IMR-90 (cell line): ENCODE measurements at regions not wholly inside any gene's neighbourhood (a gene's known extent, or its start where the extent isn't known, plus 50 kb on each side); places are given as distances from the start of the nearest gene placed in this dataset.

Experiments used
- ATAC-seq: fragments of 200-7000 bp; cut with Tn5 transposase; 2 replicates; pipeline ENCODE4 v1.9.1; 2020; ENCODE audit warnings: low read depth, mild to moderate bottlenecking, moderate library complexity
- BruUV-seq: library from RNA; stranded (reverse); fragments of 400-500 nt; replicated peaks from 2 replicates; lab custom pipeline; 2021; lab: Mats Ljungman, UMichigan
- CTCF ChIA-PET: fragments of 300-600 bp; formaldehyde crosslinking; extraction: SDS; loops from one replicate; lab custom pipeline; 2021; ENCODE audit warnings: antibody characterized with exemption; lab: Yijun Ruan, JAX
- POLR2A ChIA-PET: fragments of 300-600 bp; sonication (Branson Sonifier 250); formaldehyde crosslinking; loops from one replicate; lab custom pipeline; 2022; ENCODE audit warnings: antibody characterized with exemption; ENCODE audit not compliant: unreplicated experiment; lab: Charles Lee
- DNase-seq: peaks from one replicate; pipeline ENCODE4 v3.0.0; 2013
- H2AFZ ChIP-seq: replicated peaks from 2 replicates; pipeline ENCODE3; 2013; ENCODE audit warnings: low read length, mild to moderate bottlenecking; ENCODE audit not compliant: poor library complexity
- H2AK5ac ChIP-seq: 2 replicates; pipeline ENCODE4 v1.6.1; 2013; ENCODE audit warnings: low read depth, low read length, inconsistent platforms
- H2AK9ac ChIP-seq: replicated peaks from 2 replicates; pipeline ENCODE3; 2013; ENCODE audit warnings: mild to moderate bottlenecking, low read depth, low read length, moderate library complexity; ENCODE audit not compliant: poor library complexity
- H2BK120ac ChIP-seq: 2 replicates; pipeline ENCODE4 v1.6.1; 2013; ENCODE audit warnings: low read depth, low read length, inconsistent platforms
- H2BK15ac ChIP-seq: 3 replicates; pipeline ENCODE4 v1.6.1; 2013; ENCODE audit warnings: low read depth, low read length, inconsistent platforms
- H2BK20ac ChIP-seq: 2 replicates; pipeline ENCODE4 v1.6.1; 2013; ENCODE audit warnings: low read depth, mild to moderate bottlenecking, inconsistent platforms, low read length, moderate library complexity
- H2BK5ac ChIP-seq: 2 replicates; pipeline ENCODE4 v1.6.1; 2013; ENCODE audit warnings: mild to moderate bottlenecking, low read depth, low read length, inconsistent platforms; ENCODE audit not compliant: poor library complexity, severe bottlenecking
- H3K14ac ChIP-seq: replicated peaks from 2 replicates; pipeline ENCODE4 v1.6.1; 2013; ENCODE audit warnings: low read depth, low read length, inconsistent platforms
- H3K18ac ChIP-seq: 2 replicates; pipeline ENCODE4 v1.6.1; 2013; ENCODE audit warnings: low read depth, low read length, control low read depth
- H3K23ac ChIP-seq: 2 replicates; pipeline ENCODE4 v1.6.1; 2013; ENCODE audit warnings: low read depth, low read length, inconsistent platforms
- H3K27ac ChIP-seq: 2 replicates; pipeline ENCODE4 v1.5.1; 2013; ENCODE audit warnings: mild to moderate bottlenecking, control low read depth, low read length; ENCODE audit not compliant: insufficient read depth
- H3K27me3 ChIP-seq: 2 replicates; pipeline ENCODE4 v1.6.1; 2013; ENCODE audit warnings: low read length; ENCODE audit not compliant: control insufficient read depth, insufficient read depth
- H3K36me3 ChIP-seq: 2 replicates; pipeline ENCODE4 v1.6.1; 2013; ENCODE audit warnings: low read length, mixed read lengths; ENCODE audit not compliant: control insufficient read depth, insufficient read depth
- H3K4ac ChIP-seq: 2 replicates; pipeline ENCODE4 v1.6.1; 2013; ENCODE audit warnings: low read depth, low read length, inconsistent platforms
- H3K4me1 ChIP-seq: 2 replicates; pipeline ENCODE4 v1.6.1; 2013; ENCODE audit warnings: low read length, mixed read lengths; ENCODE audit not compliant: control insufficient read depth, insufficient read depth
- H3K4me2 ChIP-seq: 2 replicates; pipeline ENCODE4 v1.6.1; 2013; ENCODE audit warnings: low read depth, mild to moderate bottlenecking, control low read depth, low read length, moderate library complexity
- H3K4me3 ChIP-seq: 2 replicates; pipeline ENCODE4 v1.5.1; 2013; ENCODE audit warnings: low read depth, mild to moderate bottlenecking, control low read depth, low read length, moderate library complexity; ENCODE audit not compliant: insufficient read depth
- H3K56ac ChIP-seq: 2 replicates; pipeline ENCODE4 v1.6.1; 2013; ENCODE audit warnings: low read length, inconsistent platforms; ENCODE audit not compliant: insufficient read depth; ENCODE audit errors: extremely low read depth
- H3K79me1 ChIP-seq, 2 experiments: 2 replicates each; pipeline ENCODE4 v1.6.1; 2013; ENCODE audit warnings: low read length in 2 of 2, inconsistent platforms in 1 of 2, low read depth in 1 of 2
- H3K9ac ChIP-seq: 2 replicates; pipeline ENCODE4 v1.6.1; 2013; ENCODE audit warnings: low read depth, low read length, control low read depth
- H3K9me1 ChIP-seq: 2 replicates; pipeline ENCODE4 v1.6.1; 2013; ENCODE audit warnings: low read length, inconsistent platforms; ENCODE audit not compliant: insufficient read depth
- H3K9me3 ChIP-seq: 2 replicates; pipeline ENCODE4 v1.6.1; 2013; ENCODE audit warnings: low read length; ENCODE audit not compliant: control insufficient read depth, insufficient read depth
- H4K20me1 ChIP-seq: 2 replicates; pipeline ENCODE4 v1.6.1; 2013; ENCODE audit warnings: low read length, inconsistent platforms; ENCODE audit not compliant: insufficient read depth
- H4K5ac ChIP-seq: 2 replicates; pipeline ENCODE4 v1.6.1; 2013; ENCODE audit warnings: mild to moderate bottlenecking, low read depth, low read length, control low read depth
- H4K8ac ChIP-seq, 2 experiments: 2 replicates each; pipeline ENCODE4 v1.6.1; 2013; ENCODE audit warnings: low read depth in 2 of 2, low read length in 2 of 2, control low read depth in 1 of 2, inconsistent platforms in 1 of 2
- H4K91ac ChIP-seq: 2 replicates; pipeline ENCODE4 v1.6.1; 2013; ENCODE audit warnings: low read depth, low read length, inconsistent platforms; ENCODE audit not compliant: insufficient read depth
- BHLHE40 ChIP-seq: fragments of 150-350 bp; IDR thresholded peaks from 2 replicates; pipeline ENCODE4 v1.6.1; 2016; ENCODE audit warnings: mild to moderate bottlenecking, low read depth, low read length
- CEBPB ChIP-seq: IDR thresholded peaks from 2 replicates; pipeline ENCODE4 v1.6.1; 2012; ENCODE audit warnings: low read depth, low read length, improper control_type of control experiment
- CHD1 ChIP-seq: IDR thresholded peaks from 2 replicates; pipeline ENCODE4 v1.6.1; 2012; ENCODE audit warnings: low read depth, low read length, improper control_type of control experiment
- ELK1 ChIP-seq: fragments of 150-350 bp; IDR thresholded peaks from 2 replicates; pipeline ENCODE4 v1.6.1; 2016; ENCODE audit warnings: low read depth, mild to moderate bottlenecking, low read length, moderate library complexity, borderline replicate concordance
- MAZ ChIP-seq: IDR thresholded peaks from 2 replicates; pipeline ENCODE4 v1.6.1; 2012; ENCODE audit warnings: low read depth, mild to moderate bottlenecking, low read length, improper control_type of control experiment, moderate library complexity, borderline replicate concordance
- NFE2L2 ChIP-seq: fragments of 150-350 bp; IDR thresholded peaks from 2 replicates; pipeline ENCODE4 v1.6.1; 2016; ENCODE audit warnings: low read depth, mild to moderate bottlenecking, low read length
- POLR2A ChIP-seq: IDR thresholded peaks from 2 replicates; pipeline ENCODE4 v1.6.1; 2012; ENCODE audit warnings: mild to moderate bottlenecking, low read depth, low read length
- RAD21 ChIP-seq: IDR thresholded peaks from 2 replicates; pipeline ENCODE4 v1.6.1; 2012; ENCODE audit warnings: low read length, improper control_type of control experiment
- RCOR1 ChIP-seq: IDR thresholded peaks from 2 replicates; pipeline ENCODE4 v1.6.1; 2012; ENCODE audit warnings: mild to moderate bottlenecking, low read length, improper control_type of control experiment; ENCODE audit not compliant: insufficient replicate concordance
- WGBS, 2 experiments: methylation state at CpG; one replicate each; pipeline versions ENCODE4 v1.1.5 to v1.1.7; 2013; ENCODE audit warnings: missing lambda C conversion rate in 2 of 2; ENCODE audit not compliant: insufficient read length in 1 of 2; ENCODE audit errors: extremely low coverage in 2 of 2; 5-methylcytosine and 5-hydroxymethylcytosine counted together
- dilution Hi-C: fragments of 300-500 bp; cut with HindIII; formaldehyde crosslinking; loops from one replicate; pipeline ENCODE4 v1.14.3; 2018; ENCODE audit warnings: low sequenced_read_pairs; ENCODE audit not compliant: unreplicated experiment
- in situ Hi-C: fragments of 300-500 bp; cut with MboI; formaldehyde crosslinking; loops from 3 replicates; pipeline ENCODE4 v1.14.3; 2019; ENCODE audit warnings: low sequenced_read_pairs, inconsistent platforms, mixed read lengths
- intact Hi-C: fragments of 100-400 bp; cut with micrococcal nuclease; formaldehyde crosslinking; loops from 2 replicates; pipeline ENCODE4 v1.10.0; 2022

DNA sequence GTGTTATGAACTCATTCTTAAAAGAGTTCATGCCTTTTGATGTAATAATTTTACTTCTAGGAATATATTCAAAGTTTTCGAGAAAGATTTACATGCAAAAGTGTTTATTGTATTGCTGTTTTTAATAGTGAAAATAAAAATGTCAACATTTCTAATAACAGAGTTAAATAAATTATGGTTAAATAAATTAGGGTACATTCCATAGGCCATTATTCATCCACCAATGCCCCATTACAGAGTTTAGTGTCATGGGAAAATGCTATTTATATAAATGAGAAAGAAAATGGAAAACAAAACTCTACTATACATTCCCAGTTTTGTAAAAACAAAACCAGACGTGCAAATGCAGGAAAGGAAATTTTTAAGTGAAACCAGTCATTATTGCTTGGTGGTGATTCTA, 538.1 kb upstream of the TBL1XR1 start:
- no peak overlapping the region for H2AFZ ChIP-seq
- no peaks in the 10 kb centered on the region for H3K27me3 ChIP-seq
- CTCF ChIA-PET: no interaction called here
- no peaks in the 10 kb centered on the region for H4K20me1 ChIP-seq
- H4K8ac ChIP-seq: no peak overlapping the region
- H2AK5ac ChIP-seq: no peak overlapping the region
- H3K9me3 ChIP-seq: no peaks in the 10 kb centered on the region
- H3K36me3 ChIP-seq: no peaks in the 10 kb centered on the region
- H4K91ac ChIP-seq: no peak overlapping the region
- no peak overlapping the region for H3K4me2 ChIP-seq
- TF ChIP-seq ELK1: no peak
- TF ChIP-seq RAD21: no peak
- no peak for TF ChIP-seq MAZ
- no peak for TF ChIP-seq BHLHE40
- no peak for TF ChIP-seq NFE2L2
- no peak for TF ChIP-seq CEBPB
- no peak for TF ChIP-seq CHD1
- TF ChIP-seq RCOR1: no peak
- TF ChIP-seq POLR2A: no peak
- H2AK9ac ChIP-seq: no peak overlapping the region
- no peak overlapping the region for H3K18ac ChIP-seq
- H2BK20ac ChIP-seq: no peak overlapping the region
- H3K56ac ChIP-seq: no peak overlapping the region
- no peak overlapping the region for H3K23ac ChIP-seq
- H3K79me1 ChIP-seq: no peaks in the 10 kb centered on the region
- H3K4me3 ChIP-seq: no peak overlapping the region
- in situ Hi-C loops (no loop called here), dilution Hi-C loops (no loop called here), intact Hi-C loops (no loop called here)
- WGBS, 2 experiments: no CpG with 5 or more reads among the region's 2 CpGs
- H3K27ac ChIP-seq: no peak overlapping the region
- H3K9ac ChIP-seq: no peak overlapping the region
- H3K4me1 ChIP-seq: peaks cover 5% of the 10 kb centered on the region
- DNase-seq: no peak
- H2BK120ac ChIP-seq: no peak overlapping the region
- H3K4ac ChIP-seq: no peak overlapping the region
- no peak for ATAC-seq
- H2BK5ac ChIP-seq: no peak overlapping the region
- POLR2A ChIA-PET: no interaction called here
- peaks cover 3% of the 10 kb centered on the region; the same call in 1 of the 2 replicates for H3K9me1 ChIP-seq
- no peak overlapping the region for H4K5ac ChIP-seq
- no peak overlapping the region for H3K14ac ChIP-seq
- H2BK15ac ChIP-seq: no peak overlapping the region
- no TSS peak for BruUV-seq
